WTC11 (cell line): ENCODE measurements at regions not wholly inside any gene's neighbourhood (a gene's known extent, or its start where the extent isn't known, plus 50 kb on each side); places are given as distances from the start of the nearest gene placed in this dataset.

Source experiments
- ATAC-seq: fragments of 200-7000 bp; cut with Tn5 transposase; 2 replicates; pipeline ENCODE4 v1.10.0; 2021; ENCODE audit warnings: mild to moderate bottlenecking, moderate library complexity
- CTCF ChIA-PET: fragments of 300-600 bp; sonication (Branson Sonifier 250); formaldehyde crosslinking; loops from one replicate; lab custom pipeline; 2021; ENCODE audit warnings: antibody characterized with exemption; lab: Charles Lee
- POLR2A ChIA-PET: fragments of 350-600 bp; sonication (Branson Sonifier 250); formaldehyde crosslinking; loops from one replicate; lab custom pipeline; 2021; ENCODE audit warnings: antibody characterized with exemption; lab: Charles Lee
- DNase-seq: peaks from one replicate; pipeline ENCODE4 v3.0.0; 2021; ENCODE audit warnings: low spot score
- H3K27ac Mint-ChIP-seq: 2 replicates; pipeline ENCODE4 v1.8.0; 2021; ENCODE audit warnings: mixed read lengths
- H3K27me3 Mint-ChIP-seq: 2 replicates; pipeline ENCODE4 v1.8.0; 2021; ENCODE audit warnings: low read depth, mild to moderate bottlenecking, moderate library complexity, mixed read lengths
- H3K36me3 Mint-ChIP-seq: 2 replicates; pipeline ENCODE4 v1.8.0; 2021; ENCODE audit warnings: mixed read lengths
- H3K4me1 Mint-ChIP-seq: 2 replicates; pipeline ENCODE4 v1.8.0; 2022; ENCODE audit warnings: mixed read lengths
- H3K4me3 Mint-ChIP-seq: 2 replicates; pipeline ENCODE4 v1.8.0; 2021; ENCODE audit warnings: mild to moderate bottlenecking, moderate library complexity, mixed read lengths
- H3K9me3 Mint-ChIP-seq: 2 replicates; pipeline ENCODE4 v1.8.0; 2021; ENCODE audit warnings: mixed read lengths
- AFF4 ChIP-seq: sonication (generic); formaldehyde crosslinking; IDR thresholded peaks from 2 replicates; pipeline ENCODE4 v1.8.1; 2023; ENCODE audit warnings: mild to moderate bottlenecking, missing genetic modification reagents, borderline replicate concordance
- AR ChIP-seq: fragments of 250-450 bp; sonication (Bioruptor Pico); IDR thresholded peaks from 2 replicates; pipeline ENCODE4 v1.9.0; 2021; ENCODE audit warnings: mild to moderate bottlenecking
- ATF2 ChIP-seq: sonication (generic); formaldehyde crosslinking; IDR thresholded peaks from 2 replicates; pipeline ENCODE4 v1.8.1; 2022; ENCODE audit warnings: low read depth, missing genetic modification reagents, borderline replicate concordance
- CREB1 ChIP-seq: sonication (generic); formaldehyde crosslinking; IDR thresholded peaks from 2 replicates; pipeline ENCODE4 v1.8.0; 2023; ENCODE audit warnings: mild to moderate bottlenecking, missing genetic modification reagents
- CTCF ChIP-seq: fragments of 200-600 bp; IDR thresholded peaks from 2 replicates; pipeline ENCODE4 v1.8.0; 2022; ENCODE audit warnings: antibody characterized with exemption
- FOXJ3 ChIP-seq: sonication (generic); formaldehyde crosslinking; IDR thresholded peaks from 2 replicates; pipeline ENCODE4 v1.9.0; 2021; ENCODE audit warnings: missing genetic modification reagents, mild to moderate bottlenecking, borderline replicate concordance
- FOXP4 ChIP-seq: sonication (generic); formaldehyde crosslinking; IDR thresholded peaks from 2 replicates; pipeline ENCODE4 v1.8.0; 2022; ENCODE audit warnings: mild to moderate bottlenecking, missing genetic modification reagents
- NFATC4 ChIP-seq: fragments of 250-450 bp; sonication (Bioruptor Pico); IDR thresholded peaks from 2 replicates; pipeline ENCODE4 v1.9.0; 2021; ENCODE audit warnings: mild to moderate bottlenecking
- NFYB ChIP-seq: sonication (generic); formaldehyde crosslinking; conservative IDR thresholded peaks from 2 replicates; pipeline ENCODE4 v1.8.0; 2022; ENCODE audit warnings: low read depth, missing genetic modification reagents
- PRRX2 ChIP-seq: fragments of 250-450 bp; sonication (Bioruptor Pico); IDR thresholded peaks from 2 replicates; pipeline ENCODE4 v1.8.0; 2021; ENCODE audit warnings: mild to moderate bottlenecking
- SMAD4 ChIP-seq: sonication (generic); formaldehyde crosslinking; IDR thresholded peaks from 2 replicates; pipeline ENCODE4 v1.8.0; 2022; ENCODE audit warnings: mild to moderate bottlenecking, missing genetic modification reagents
- SP1 ChIP-seq: sonication (generic); formaldehyde crosslinking; conservative IDR thresholded peaks from 2 replicates; pipeline ENCODE4 v1.8.1; 2022; ENCODE audit warnings: missing genetic modification reagents
- TCF7 ChIP-seq: sonication (generic); formaldehyde crosslinking; IDR thresholded peaks from 2 replicates; pipeline ENCODE4 v1.8.0; 2022; ENCODE audit warnings: mild to moderate bottlenecking, low read depth, missing genetic modification reagents, moderate library complexity
- ZMAT4 ChIP-seq: fragments of 250-450 bp; sonication (Bioruptor Pico); IDR thresholded peaks from 2 replicates; pipeline ENCODE4 v1.9.0; 2021; ENCODE audit warnings: mild to moderate bottlenecking
- ZNF121 ChIP-seq: sonication (generic); formaldehyde crosslinking; IDR thresholded peaks from 2 replicates; pipeline ENCODE4 v1.8.0; 2023; ENCODE audit warnings: missing genetic modification reagents
- ZNF423 ChIP-seq: fragments of 250-450 bp; sonication (Bioruptor Pico); IDR thresholded peaks from 2 replicates; pipeline ENCODE4 v2.1.2; 2022; ENCODE audit warnings: mild to moderate bottlenecking, moderate library complexity
- ZNF532 ChIP-seq: fragments of 250-450 bp; sonication (Bioruptor Pico); IDR thresholded peaks from 2 replicates; pipeline ENCODE4 v1.9.0; 2021; ENCODE audit warnings: mild to moderate bottlenecking, borderline replicate concordance
- ZSCAN18 ChIP-seq: fragments of 250-450 bp; sonication (Bioruptor Pico); IDR thresholded peaks from 2 replicates; pipeline ENCODE4 v2.1.2; 2022; ENCODE audit warnings: mild to moderate bottlenecking, moderate library complexity

GRCh38 chr10:78869508-78870454 lies 199.0 kb upstream of the ZMIZ1 start:
- ATAC-seq (no peak), DNase-seq (no peak)
- ChIA-PET CTCF (no interaction called here), POLR2A (no interaction called here)
- Mint-ChIP-seq H3K9me3 (no peaks in the 10 kb centered on the region), H3K4me1 (peaks cover 1% of the 10 kb centered on the region), H3K27ac (no peak overlapping the region), H3K27me3 (peaks cover 32% of the 10 kb centered on the region), H3K4me3 (no peak overlapping the region), H3K36me3 (no peaks in the 10 kb centered on the region)
- no peak for TF ChIP-seq CREB1 (CRISPR knock-in tag)
- no peak for TF ChIP-seq FOXP4 (CRISPR knock-in tag)
- TF ChIP-seq ZSCAN18 (CRISPR knock-in tag), result no peak
- no peak for TF ChIP-seq AR (CRISPR knock-in tag)
- no peak for TF ChIP-seq NFYB
- no peak for TF ChIP-seq ZMAT4 (CRISPR knock-in tag)
- TF ChIP-seq PRRX2 (CRISPR knock-in tag), result no peak
- TF ChIP-seq AFF4 (CRISPR knock-in tag), result no peak
- no peak for TF ChIP-seq TCF7 (CRISPR knock-in tag)
- TF ChIP-seq FOXJ3 (CRISPR knock-in tag), result no peak
- TF ChIP-seq SMAD4 (CRISPR knock-in tag), result no peak
- TF ChIP-seq ZNF423 (CRISPR knock-in tag), result no peak
- no peak for TF ChIP-seq NFATC4 (CRISPR knock-in tag)
- TF ChIP-seq CTCF, result no peak
- no peak for TF ChIP-seq SP1 (CRISPR knock-in tag)
- TF ChIP-seq ZNF532 (CRISPR knock-in tag), result no peak
- no peak for TF ChIP-seq ZNF121 (CRISPR knock-in tag)
- no peak for TF ChIP-seq ATF2 (CRISPR knock-in tag)
